ENCODE measurements at regions not wholly inside any gene's neighbourhood (a gene's known extent, or its start where the extent isn't known, plus 50 kb on each side); places are given as distances from the start of the nearest gene placed in this dataset.

DNA sequence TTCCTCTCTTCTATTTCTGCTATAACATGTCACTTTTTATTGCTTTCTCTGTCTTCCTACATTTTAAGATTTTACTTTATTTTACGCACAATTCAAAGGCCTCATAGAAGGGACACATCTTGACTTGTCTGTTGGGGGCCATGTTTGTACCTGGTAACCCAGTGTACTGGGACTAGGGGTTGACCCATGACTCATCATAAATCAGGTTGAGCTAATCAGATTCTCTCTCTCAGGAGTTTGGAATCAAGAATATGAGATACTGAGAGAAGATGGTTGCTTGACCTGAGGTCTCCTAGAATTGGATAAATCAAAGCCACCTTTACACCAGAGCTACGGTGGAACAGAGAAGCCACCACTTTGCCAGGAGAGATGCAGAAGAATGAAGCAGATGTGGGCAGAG, 153.0 kb downstream of the UXS1 start:
- DNase-seq (ENCODE audit: low spot score), result no peak
- no peaks in the 10 kb centered on the region for H3K9me3 ChIP-seq

DNA sequence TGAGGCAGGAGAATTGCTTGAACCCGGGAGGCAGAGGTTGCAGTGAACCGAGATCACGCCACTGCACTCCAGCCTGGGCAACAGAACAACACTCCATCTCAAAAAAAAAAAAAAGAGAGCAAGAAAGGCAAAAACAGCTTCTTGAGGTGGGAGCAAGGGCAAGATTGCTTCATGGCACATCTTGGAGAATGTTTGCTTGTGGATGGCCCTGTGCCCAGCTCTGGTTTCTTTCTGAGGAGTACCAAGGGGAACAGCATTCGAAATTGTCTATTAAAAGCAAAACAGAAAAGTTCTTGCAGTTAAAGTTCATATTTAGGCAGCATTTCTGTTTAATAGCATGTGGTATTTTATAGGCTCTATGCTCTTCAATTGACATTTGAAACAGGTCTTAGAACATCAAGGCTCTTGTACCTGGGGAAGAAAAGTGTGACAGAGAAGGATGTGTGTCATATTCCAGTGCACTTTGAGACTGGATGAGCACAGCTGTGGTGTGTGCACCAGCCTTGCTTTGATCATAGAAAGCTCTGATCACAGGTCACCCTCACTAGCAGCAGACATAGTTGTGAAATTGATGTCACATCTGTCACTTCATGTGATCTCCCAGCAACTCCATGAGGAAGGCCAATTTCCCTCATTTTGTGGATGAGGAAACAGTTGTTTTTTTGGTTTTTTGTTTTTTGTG, 154.3 kb downstream of the UXS1 start:
- H3K36me3 ChIP-seq, result no peaks in the 10 kb centered on the region
- H3K27ac ChIP-seq, result no peak overlapping the region
- DNase-seq (ENCODE audit: low spot score), result no peak
- H3K27me3 ChIP-seq, result no peaks in the 10 kb centered on the region
- TF ChIP-seq, protein P1, sequence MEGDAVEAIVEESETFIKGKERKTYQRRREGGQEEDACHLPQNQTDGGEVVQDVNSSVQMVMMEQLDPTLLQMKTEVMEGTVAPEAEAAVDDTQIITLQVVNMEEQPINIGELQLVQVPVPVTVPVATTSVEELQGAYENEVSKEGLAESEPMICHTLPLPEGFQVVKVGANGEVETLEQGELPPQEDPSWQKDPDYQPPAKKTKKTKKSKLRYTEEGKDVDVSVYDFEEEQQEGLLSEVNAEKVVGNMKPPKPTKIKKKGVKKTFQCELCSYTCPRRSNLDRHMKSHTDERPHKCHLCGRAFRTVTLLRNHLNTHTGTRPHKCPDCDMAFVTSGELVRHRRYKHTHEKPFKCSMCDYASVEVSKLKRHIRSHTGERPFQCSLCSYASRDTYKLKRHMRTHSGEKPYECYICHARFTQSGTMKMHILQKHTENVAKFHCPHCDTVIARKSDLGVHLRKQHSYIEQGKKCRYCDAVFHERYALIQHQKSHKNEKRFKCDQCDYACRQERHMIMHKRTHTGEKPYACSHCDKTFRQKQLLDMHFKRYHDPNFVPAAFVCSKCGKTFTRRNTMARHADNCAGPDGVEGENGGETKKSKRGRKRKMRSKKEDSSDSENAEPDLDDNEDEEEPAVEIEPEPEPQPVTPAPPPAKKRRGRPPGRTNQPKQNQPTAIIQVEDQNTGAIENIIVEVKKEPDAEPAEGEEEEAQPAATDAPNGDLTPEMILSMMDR (IDR thresholded peaks at IDR 0.05), result no peak
- no peak overlapping the region for H3K4me3 ChIP-seq
- H3K9me3 ChIP-seq, result no peaks in the 10 kb centered on the region
- H3K4me1 ChIP-seq, result no peaks in the 10 kb centered on the region

More for the DNA sequence above, 153.0 kb downstream of the UXS1 start:
- Histone ChIP-seq H3K36me3 (no peaks in the 10 kb centered on the region), H3K27ac (no peak overlapping the region), H3K4me1 (no peaks in the 10 kb centered on the region), H3K27me3 (no peaks in the 10 kb centered on the region), H3K4me3 (no peak overlapping the region)
- TF ChIP-seq, protein P1 (IDR thresholded peaks at IDR 0.05), result no peak

DNA sequence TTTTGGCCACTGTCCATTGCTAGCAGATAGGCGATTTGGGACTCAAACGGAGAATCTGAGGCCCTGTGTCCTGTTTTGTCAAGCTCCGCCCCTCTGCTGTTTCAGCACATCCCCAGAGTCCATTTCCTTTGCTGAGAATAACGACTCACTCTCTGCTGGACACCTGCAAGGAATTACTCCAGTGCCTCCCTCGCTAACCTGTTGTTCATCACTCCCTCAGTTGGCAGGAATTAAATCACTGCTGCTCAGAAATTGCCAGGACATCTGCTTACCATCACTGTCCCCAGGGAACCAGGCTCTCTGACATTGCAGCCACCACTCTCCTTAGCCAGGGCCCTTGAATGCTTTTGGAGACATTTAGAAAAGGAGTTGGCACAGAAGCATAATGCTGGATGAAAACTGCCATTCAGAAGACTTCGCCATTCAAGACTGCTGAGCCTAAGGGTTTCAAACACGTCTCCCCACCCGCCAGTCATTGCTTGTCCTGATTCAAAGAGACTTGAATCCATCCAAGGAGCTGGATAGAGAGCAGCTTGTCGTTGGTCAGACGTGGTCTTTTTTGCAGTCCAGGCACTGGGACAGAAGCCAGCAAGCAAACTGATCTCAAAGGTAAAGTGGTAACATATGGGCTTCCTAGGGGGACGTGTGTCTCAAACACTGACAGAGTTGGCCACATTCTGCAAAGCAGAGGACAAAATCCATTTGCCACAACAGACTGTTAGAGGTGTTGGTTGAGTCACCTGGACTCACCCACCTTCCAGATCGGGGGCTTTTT, 155.3 kb downstream of the UXS1 start:
- no peak overlapping the region for H3K27ac ChIP-seq

DNA sequence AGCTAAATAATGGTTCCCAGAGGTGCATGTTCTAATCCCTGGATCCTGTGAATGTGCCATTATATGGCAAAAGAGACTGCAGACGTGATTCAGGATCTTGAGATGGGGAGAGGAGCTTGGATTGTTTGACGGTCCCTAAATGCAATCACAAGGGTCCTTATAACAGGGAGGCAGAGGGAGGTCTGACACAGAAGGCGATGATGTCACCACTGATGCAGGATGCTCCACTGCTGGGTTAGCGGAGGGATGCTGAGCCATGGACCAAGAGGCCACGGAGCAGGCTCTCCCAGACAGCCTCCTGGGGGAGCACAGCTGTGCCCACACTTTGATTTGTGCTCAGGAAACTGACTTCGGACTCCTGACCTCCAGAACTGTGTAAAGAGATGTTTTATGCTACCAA, 156.2 kb downstream of the UXS1 start:
- no peak overlapping the region for H3K4me3 ChIP-seq
- TF ChIP-seq, protein P1 (IDR thresholded peaks at IDR 0.05), result no peak
- H3K27ac ChIP-seq, result no peak overlapping the region
- no peaks in the 10 kb centered on the region for H3K36me3 ChIP-seq
- no peaks in the 10 kb centered on the region for H3K27me3 ChIP-seq
- H3K9me3 ChIP-seq, result no peaks in the 10 kb centered on the region
- no peaks in the 10 kb centered on the region for H3K4me1 ChIP-seq
- DNase-seq (ENCODE audit: low spot score), result no peak

More for the DNA sequence above, 155.3 kb downstream of the UXS1 start:
- TF ChIP-seq, protein P1 (IDR thresholded peaks at IDR 0.05), result no peak
- Histone ChIP-seq H3K9me3 (no peaks in the 10 kb centered on the region), H3K27me3 (no peaks in the 10 kb centered on the region), H3K4me3 (no peak overlapping the region), H3K36me3 (no peaks in the 10 kb centered on the region), H3K4me1 (no peaks in the 10 kb centered on the region)
- no peak for DNase-seq (ENCODE audit: low spot score)

DNA sequence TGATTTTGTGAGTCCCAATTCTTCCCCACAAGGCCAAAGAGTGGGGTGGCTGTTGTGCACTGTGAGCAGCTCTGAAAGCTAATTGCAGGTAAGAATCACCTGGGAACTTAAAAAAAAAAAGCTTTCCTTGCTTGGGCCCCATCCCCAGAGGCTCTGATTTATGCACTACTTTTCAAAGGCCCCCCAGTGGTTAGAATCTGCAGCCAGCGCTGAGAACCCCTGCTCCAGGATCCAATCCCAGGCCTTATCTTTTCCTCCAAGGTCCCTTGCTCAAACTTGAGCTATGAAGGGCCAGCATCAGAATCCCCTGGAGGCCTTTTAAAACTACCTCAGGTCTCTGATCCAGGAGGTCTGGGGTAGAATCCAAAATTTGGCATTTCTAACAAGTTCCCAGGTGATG, 156.8 kb downstream of the UXS1 start:
- H3K36me3 ChIP-seq, result no peaks in the 10 kb centered on the region

More for the DNA sequence above, 156.8 kb downstream of the UXS1 start:
- Histone ChIP-seq H3K4me1 (no peaks in the 10 kb centered on the region), H3K27ac (no peak overlapping the region), H3K4me3 (no peak overlapping the region), H3K27me3 (no peaks in the 10 kb centered on the region), H3K9me3 (no peaks in the 10 kb centered on the region)
- TF ChIP-seq, protein P1 (IDR thresholded peaks at IDR 0.05), result no peak
- DNase-seq (ENCODE audit: low spot score), result no peak
